Suprapubic skin (tissue), 4 donors: ENCODE measurements at regions not wholly inside any gene's neighbourhood (a gene's known extent, or its start where the extent isn't known, plus 50 kb on each side); places are given as distances from the start of the nearest gene placed in this dataset.
"Not testable (repeated sequence)": the region's sequence is repeated elsewhere in the genome, so short reads cannot be mapped to it uniquely, and the experiment has no call there.

ENCODE experiments used
- DNase-seq, 2 donors: peaks; one replicate each; pipeline ENCODE4 v3.0.0-alpha.2; 2019; ENCODE audit warnings: low spot score in 2 of 2
- H3K27ac ChIP-seq: fragments of 200-600 bp; sonication (generic); one replicate; pipeline ENCODE4 v1.5.1; 2019
- H3K27me3 ChIP-seq: fragments of 200-600 bp; sonication (generic); one replicate; pipeline ENCODE4 v1.5.1; 2019
- H3K36me3 ChIP-seq: fragments of 200-600 bp; sonication (generic); one replicate; pipeline ENCODE4 v1.5.1; 2019
- H3K4me1 ChIP-seq: fragments of 200-600 bp; sonication (generic); one replicate; pipeline ENCODE4 v1.5.1; 2019
- H3K4me3 ChIP-seq: fragments of 200-600 bp; sonication (generic); one replicate; pipeline ENCODE4 v1.5.1; 2019; ENCODE audit warnings: mild to moderate bottlenecking
- H3K9me3 ChIP-seq: fragments of 200-600 bp; sonication (generic); one replicate; pipeline ENCODE4 v1.5.1; 2019
- EP300 ChIP-seq: sonication (generic); formaldehyde crosslinking; IDR thresholded peaks from one replicate; pipeline ENCODE4 v1.6.1; 2017; ENCODE audit warnings: antibody characterized with exemption
- POLR2A ChIP-seq, 2 donors: fragments of 450-650 bp; IDR thresholded peaks; one replicate each; pipeline ENCODE4 v1.6.1; 2017; ENCODE audit warnings: antibody characterized with exemption in 2 of 2, mild to moderate bottlenecking in 2 of 2, moderate library complexity in 2 of 2
- POLR2AphosphoS5 ChIP-seq, 3 donors: sonication (generic); formaldehyde crosslinking; IDR thresholded peaks; one replicate each; pipeline ENCODE4 v1.6.1; 2017; ENCODE audit warnings: antibody characterized with exemption in 3 of 3
- WGBS: methylation state at CpG from one replicate; pipeline ENCODE4 v1.1.5; 2018; 5-methylcytosine and 5-hydroxymethylcytosine counted together
- TF ChIP-seq, protein P1 (sequence below), 2 donors: fragments of 200-600 bp in 1 of 2; fragments of 450-650 bp in 1 of 2; sonication (generic) in 1 of 2; IDR thresholded peaks; one replicate each; pipeline ENCODE4 v1.5.1; 2016 to 2019; ENCODE audit warnings: antibody characterized with exemption in 2 of 2, mild to moderate bottlenecking in 1 of 2, moderate library complexity in 1 of 2

DNA sequence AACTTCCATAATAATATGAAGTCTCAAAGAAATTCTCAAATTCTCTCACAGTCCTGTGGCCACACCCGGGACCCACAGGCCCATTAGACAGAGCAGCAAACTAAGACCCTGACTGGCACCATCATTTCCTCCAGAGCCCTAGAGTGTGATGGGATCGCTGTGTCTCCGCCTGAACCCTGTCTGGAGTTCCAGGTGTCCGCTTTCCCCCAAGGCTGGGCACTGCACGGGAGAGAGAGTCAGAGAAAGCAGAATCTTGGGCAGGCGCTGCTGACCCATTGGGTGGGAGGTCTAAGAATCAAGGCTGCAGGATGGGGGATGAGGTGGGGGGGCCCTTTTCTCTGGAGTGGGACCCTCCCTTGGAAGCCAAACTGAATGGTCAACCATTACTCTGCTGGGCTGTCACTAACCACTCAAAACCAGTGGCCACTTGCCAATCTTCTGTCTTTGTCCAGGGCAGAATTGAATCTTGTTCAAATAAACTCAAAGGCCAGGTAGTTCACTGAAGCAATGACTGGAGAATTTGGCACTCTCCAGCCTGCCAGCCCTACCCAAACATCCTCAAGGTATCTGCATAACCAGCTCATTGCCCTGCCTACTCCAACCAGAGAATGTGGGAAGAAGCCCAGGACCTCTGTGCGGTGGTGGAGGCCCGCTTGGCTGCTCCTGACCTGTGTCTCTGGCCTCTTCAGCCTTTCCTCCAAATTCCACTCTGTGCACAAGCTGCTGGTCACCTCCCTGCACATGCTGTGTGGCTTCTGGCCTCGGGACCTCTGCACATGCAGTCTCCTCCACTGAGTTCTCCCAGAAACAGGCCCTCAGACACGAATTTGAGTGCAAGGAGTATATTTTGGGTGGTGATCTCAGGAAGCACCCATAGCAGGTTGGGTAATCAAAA lies 141.1 kb downstream of the CEBPB start:
- H3K36me3 ChIP-seq: no peaks in the 10 kb centered on the region
- DNase-seq: no peak
- H3K9me3 ChIP-seq: no peaks in the 10 kb centered on the region
- H3K27me3 ChIP-seq: no peaks in the 10 kb centered on the region
- H3K4me3 ChIP-seq: no peak overlapping the region
- whole genome bisulfite sequencing: 84% methylated on average over 8 of the region's 10 CpGs
- peaks cover 45% of the 10 kb centered on the region for H3K4me1 ChIP-seq
- peak overlapping the region; percentile 42 for H3K27ac ChIP-seq
- TF ChIP-seq POLR2AphosphoS5 (IDR thresholded peaks at IDR 0.05) (no peak), POLR2A (IDR thresholded peaks at IDR 0.05) (no peak), EP300 (no peak)

DNA sequence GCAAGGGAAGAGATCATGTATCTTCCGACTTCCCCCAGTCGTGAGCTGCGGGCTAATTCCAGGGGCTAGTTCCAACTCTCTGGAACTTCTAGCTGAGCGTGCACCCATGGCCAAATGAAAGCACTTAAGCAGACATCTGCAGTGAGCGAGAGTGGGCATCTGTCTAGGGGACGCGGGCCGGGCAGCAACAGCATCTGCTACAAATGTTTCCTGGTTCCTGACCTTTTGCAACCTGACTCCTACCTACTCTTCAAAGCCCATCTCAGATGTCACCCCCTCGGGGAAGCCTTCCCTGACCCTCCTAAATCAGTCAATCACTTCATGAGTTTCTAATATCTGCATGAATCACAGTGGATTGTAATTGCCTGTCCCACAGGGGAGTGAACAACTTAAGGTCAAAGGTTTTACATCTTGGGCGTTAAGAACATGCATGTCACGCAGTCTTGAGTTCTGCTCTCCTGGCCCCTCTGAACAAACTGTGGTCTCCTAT lies 141.9 kb downstream of the CEBPB start:
- TF ChIP-seq POLR2A (IDR thresholded peaks at IDR 0.05): no peak
- TF ChIP-seq POLR2AphosphoS5 (IDR thresholded peaks at IDR 0.05): no peak
- TF ChIP-seq, protein P1, sequence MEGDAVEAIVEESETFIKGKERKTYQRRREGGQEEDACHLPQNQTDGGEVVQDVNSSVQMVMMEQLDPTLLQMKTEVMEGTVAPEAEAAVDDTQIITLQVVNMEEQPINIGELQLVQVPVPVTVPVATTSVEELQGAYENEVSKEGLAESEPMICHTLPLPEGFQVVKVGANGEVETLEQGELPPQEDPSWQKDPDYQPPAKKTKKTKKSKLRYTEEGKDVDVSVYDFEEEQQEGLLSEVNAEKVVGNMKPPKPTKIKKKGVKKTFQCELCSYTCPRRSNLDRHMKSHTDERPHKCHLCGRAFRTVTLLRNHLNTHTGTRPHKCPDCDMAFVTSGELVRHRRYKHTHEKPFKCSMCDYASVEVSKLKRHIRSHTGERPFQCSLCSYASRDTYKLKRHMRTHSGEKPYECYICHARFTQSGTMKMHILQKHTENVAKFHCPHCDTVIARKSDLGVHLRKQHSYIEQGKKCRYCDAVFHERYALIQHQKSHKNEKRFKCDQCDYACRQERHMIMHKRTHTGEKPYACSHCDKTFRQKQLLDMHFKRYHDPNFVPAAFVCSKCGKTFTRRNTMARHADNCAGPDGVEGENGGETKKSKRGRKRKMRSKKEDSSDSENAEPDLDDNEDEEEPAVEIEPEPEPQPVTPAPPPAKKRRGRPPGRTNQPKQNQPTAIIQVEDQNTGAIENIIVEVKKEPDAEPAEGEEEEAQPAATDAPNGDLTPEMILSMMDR (IDR thresholded peaks at IDR 0.05): no peak
- no peak for TF ChIP-seq EP300

DNA sequence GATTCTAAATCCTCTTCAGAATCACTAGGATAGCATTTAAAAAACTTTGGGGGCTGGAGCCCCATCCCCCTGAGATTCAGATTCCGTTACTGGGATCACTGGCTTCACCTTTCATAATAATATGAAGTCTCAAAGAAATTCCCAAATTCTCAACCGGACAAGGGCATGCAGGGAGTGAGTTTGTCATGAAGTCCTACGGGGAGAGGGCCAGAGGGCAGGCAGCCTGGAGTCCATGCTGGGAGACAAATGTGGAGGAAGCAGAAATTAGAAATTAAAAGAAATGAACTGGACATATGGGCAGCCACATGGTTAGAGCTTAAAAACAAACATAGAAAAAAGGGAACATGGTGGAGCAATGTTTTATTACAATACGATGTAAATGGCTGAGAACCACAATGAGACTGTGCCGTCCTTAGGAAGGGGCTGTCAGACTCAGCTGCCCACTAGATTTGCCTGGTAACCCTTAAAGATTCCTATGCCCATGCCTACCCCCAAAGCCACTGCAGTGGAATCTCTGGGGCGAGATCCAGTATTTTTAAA lies 142.6 kb downstream of the CEBPB start:
- TF ChIP-seq POLR2A (IDR thresholded peaks at IDR 0.05) (no peak), POLR2AphosphoS5 (IDR thresholded peaks at IDR 0.05) (no peak), EP300 (no peak)
- TF ChIP-seq, protein P1 (IDR thresholded peaks at IDR 0.05): no peak
- no peaks in the 10 kb centered on the region for H3K9me3 ChIP-seq
- peak overlapping the region; percentile 30 for H3K27ac ChIP-seq
- H3K4me3 ChIP-seq: no peak overlapping the region
- DNase-seq: no peak
- 82% methylated on average over 6 of the region's 6 CpGs for WGBS
- peaks cover 45% of the 10 kb centered on the region for H3K4me1 ChIP-seq
- H3K36me3 ChIP-seq: no peaks in the 10 kb centered on the region
- H3K27me3 ChIP-seq: no peaks in the 10 kb centered on the region

More for the DNA sequence above, 141.9 kb downstream of the CEBPB start:
- no peak overlapping the region for H3K4me3 ChIP-seq
- H3K36me3 ChIP-seq: no peaks in the 10 kb centered on the region
- peaks cover 45% of the 10 kb centered on the region for H3K4me1 ChIP-seq
- DNase-seq: no peak
- 79% methylated on average over 11 of the region's 11 CpGs for WGBS
- peak overlapping the region; percentile 42 for H3K27ac ChIP-seq
- H3K9me3 ChIP-seq: no peaks in the 10 kb centered on the region
- no peaks in the 10 kb centered on the region for H3K27me3 ChIP-seq

DNA sequence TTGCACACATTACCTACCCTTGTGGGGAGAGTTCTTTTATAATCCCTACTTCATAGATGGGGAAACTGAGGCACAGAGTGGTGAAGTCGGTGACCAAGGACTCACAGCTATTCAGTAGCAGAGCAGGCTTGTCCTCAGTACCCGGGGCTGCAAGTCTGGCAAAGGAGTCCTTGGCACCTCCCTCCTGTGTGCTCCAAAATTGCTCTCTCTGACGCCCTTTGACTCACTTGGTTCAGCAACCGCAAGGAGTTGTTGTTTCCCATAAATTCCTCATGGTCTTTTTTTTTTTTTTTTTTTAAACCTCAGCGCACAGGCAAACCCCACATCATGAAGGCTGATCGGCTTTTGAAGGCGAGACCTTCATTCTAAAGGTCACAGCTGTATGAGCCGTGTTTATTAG lies 143.2 kb downstream of the CEBPB start:
- peak in 2 of 3 donors; percentile 29 to 44 for TF ChIP-seq POLR2AphosphoS5 (IDR thresholded peaks at IDR 0.05)
- TF ChIP-seq POLR2A (IDR thresholded peaks at IDR 0.05): no peak
- no peak for TF ChIP-seq EP300
- TF ChIP-seq, protein P1 (IDR thresholded peaks at IDR 0.05): no peak
- peaks cover 51% of the 10 kb centered on the region for H3K4me1 ChIP-seq
- DNase-seq: no peak
- WGBS: 20% methylated on average over 8 of the region's 8 CpGs
- H3K27me3 ChIP-seq: no peaks in the 10 kb centered on the region
- H3K36me3 ChIP-seq: no peaks in the 10 kb centered on the region
- H3K27ac ChIP-seq: peak overlapping the region; percentile 62
- H3K4me3 ChIP-seq: no peak overlapping the region
- H3K9me3 ChIP-seq: no peaks in the 10 kb centered on the region

DNA sequence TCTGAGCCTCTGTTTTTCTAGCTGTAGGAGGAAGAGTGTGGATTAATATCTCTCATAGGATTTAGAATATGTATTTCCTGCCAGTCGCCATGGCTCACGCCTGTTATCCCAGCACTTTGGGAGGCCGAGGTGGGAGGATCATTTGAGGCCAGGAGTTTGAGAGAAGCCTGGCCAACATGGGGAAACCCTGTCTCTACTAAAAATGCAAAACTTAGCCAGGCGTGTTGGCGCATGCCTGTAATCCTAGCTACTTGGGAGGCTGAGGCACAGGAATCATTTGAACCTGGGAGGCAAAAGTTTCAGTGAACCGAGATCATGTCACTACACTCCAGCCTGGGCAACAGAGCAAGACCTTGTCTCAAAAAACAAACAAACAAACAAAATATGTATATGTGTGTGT lies 143.9 kb downstream of the CEBPB start:
- H3K9me3 ChIP-seq, H3K36me3 ChIP-seq, H3K27me3 ChIP-seq, DNase-seq, H3K4me3 ChIP-seq: not testable (repeated sequence)
- peak overlapping the region; percentile 62 for H3K27ac ChIP-seq
- WGBS: 51% methylated on average over 6 of the region's 6 CpGs
- H3K4me1 ChIP-seq: peaks cover 58% of the 10 kb centered on the region

DNA sequence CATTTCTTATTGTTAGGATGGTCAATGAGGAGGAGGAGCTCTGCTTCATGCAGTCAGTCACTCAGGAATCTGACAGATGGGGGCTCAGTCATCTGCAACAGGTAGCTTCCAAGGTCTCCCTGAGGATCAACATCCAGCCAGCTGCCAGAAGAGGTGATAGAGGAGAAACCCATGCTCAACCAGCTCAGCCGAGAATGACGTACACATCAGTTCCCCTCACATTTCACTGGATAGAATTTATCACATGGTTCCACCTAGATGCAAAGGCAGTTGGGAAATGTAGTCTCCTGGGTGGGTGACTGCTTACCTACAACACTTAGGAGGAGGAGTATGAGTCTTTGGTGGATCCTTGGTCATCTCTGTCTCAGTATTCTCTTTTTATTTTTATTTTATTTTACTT lies 144.5 kb downstream of the CEBPB start:
- Histone ChIP-seq H3K4me1 (peaks cover 59% of the 10 kb centered on the region), H3K27me3 (no peaks in the 10 kb centered on the region), H3K4me3 (no peak overlapping the region), H3K36me3 (no peaks in the 10 kb centered on the region), H3K9me3 (no peaks in the 10 kb centered on the region), H3K27ac (no peak overlapping the region)
- 24% methylated on average over 2 of the region's 2 CpGs for WGBS
- TF ChIP-seq EP300 (no peak), POLR2AphosphoS5 (IDR thresholded peaks at IDR 0.05) (no peak), POLR2A (IDR thresholded peaks at IDR 0.05) (no peak)
- TF ChIP-seq, protein P1 (IDR thresholded peaks at IDR 0.05): no peak
- DNase-seq: no peak
